Neural progenitor cell (in vitro differentiated cells): ENCODE measurements at regions not wholly inside any gene's neighbourhood (a gene's known extent, or its start where the extent isn't known, plus 50 kb on each side); places are given as distances from the start of the nearest gene placed in this dataset.

Experiments used
- DNase-seq: peaks from one replicate; pipeline ENCODE4 v3.0.0-alpha.2; 2016; ENCODE audit warnings: low spot score
- H2AFZ ChIP-seq: fragments of 200-600 bp; sonication (generic); replicated peaks from 2 replicates; pipeline ENCODE4 v1.6.1; 2016; ENCODE audit warnings: antibody characterized with exemption
- H3F3A ChIP-seq: fragments of 200-600 bp; sonication (generic); 2 replicates; pipeline ENCODE4 v1.6.1; 2016; ENCODE audit warnings: antibody characterized with exemption, low read depth
- H3K27ac ChIP-seq: fragments of 200-600 bp; sonication (generic); 2 replicates; pipeline ENCODE4 v1.5.1; 2016; ENCODE audit warnings: mild to moderate bottlenecking
- H3K27me3 ChIP-seq: fragments of 200-600 bp; sonication (generic); 2 replicates; pipeline ENCODE4 v1.6.1; 2016; ENCODE audit warnings: mild to moderate bottlenecking, moderate library complexity
- H3K36me3 ChIP-seq: fragments of 200-600 bp; sonication (generic); 2 replicates; pipeline ENCODE4 v1.5.1; 2016
- H3K4me1 ChIP-seq: fragments of 200-600 bp; sonication (generic); 2 replicates; pipeline ENCODE4 v1.6.1; 2016; ENCODE audit warnings: mixed run types
- H3K4me2 ChIP-seq: fragments of 200-600 bp; sonication (generic); 2 replicates; pipeline ENCODE4 v1.6.1; 2016
- H3K4me3 ChIP-seq: fragments of 200-600 bp; sonication (generic); 2 replicates; pipeline ENCODE4 v1.5.1; 2016
- H3K79me2 ChIP-seq: fragments of 200-600 bp; sonication (generic); 2 replicates; pipeline ENCODE4 v1.6.1; 2016; ENCODE audit warnings: low read depth
- H3K9ac ChIP-seq: fragments of 200-600 bp; sonication (generic); 2 replicates; pipeline ENCODE4 v1.6.1; 2016
- H3K9me3 ChIP-seq: fragments of 200-600 bp; sonication (generic); 2 replicates; pipeline ENCODE4 v1.5.1; 2016; ENCODE audit warnings: low read depth
- H4K20me1 ChIP-seq: fragments of 200-600 bp; sonication (generic); 2 replicates; pipeline ENCODE4 v1.6.1; 2016; ENCODE audit warnings: low read depth
- H3K27ac Mint-ChIP-seq: 3 replicates; pipeline ENCODE4 v1.8.0; 2021; ENCODE audit warnings: mixed read lengths
- H3K27me3 Mint-ChIP-seq: 2 replicates; pipeline ENCODE4 v1.8.0; 2022; ENCODE audit warnings: low read depth, mild to moderate bottlenecking, inconsistent platforms, moderate library complexity, mixed read lengths; ENCODE audit not compliant: insufficient read depth
- H3K36me3 Mint-ChIP-seq: 3 replicates; pipeline ENCODE4 v1.8.0; 2021; ENCODE audit warnings: mixed read lengths
- H3K4me1 Mint-ChIP-seq: 3 replicates; pipeline ENCODE4 v1.8.0; 2021; ENCODE audit warnings: mixed read lengths
- H3K4me3 Mint-ChIP-seq: 3 replicates; pipeline ENCODE4 v1.8.0; 2021; ENCODE audit warnings: mild to moderate bottlenecking, moderate library complexity, mixed read lengths
- H3K9me3 Mint-ChIP-seq: 3 replicates; pipeline ENCODE4 v1.8.0; 2020; ENCODE audit warnings: mixed read lengths
- CTCF ChIP-seq: fragments of 200-600 bp; sonication (generic); IDR thresholded peaks from 2 replicates; pipeline ENCODE4 v1.5.1; 2017; ENCODE audit warnings: antibody characterized with exemption, mild to moderate bottlenecking
- EZH2 ChIP-seq: fragments of 200-600 bp; sonication (generic); IDR thresholded peaks from 2 replicates; pipeline ENCODE4 v1.6.1; 2017; ENCODE audit warnings: antibody characterized with exemption, mild to moderate bottlenecking, moderate library complexity
- EZH2phosphoT487 ChIP-seq: fragments of 200-600 bp; sonication (generic); IDR thresholded peaks from 2 replicates; pipeline ENCODE4 v1.6.1; 2017; ENCODE audit warnings: antibody characterized with exemption

- DNase-seq = no peak
- no peak overlapping the region for H3K4me3 ChIP-seq
- H3K9ac ChIP-seq = no peak overlapping the region
- no peaks in the 10 kb centered on the region for H3K36me3 ChIP-seq
- H3K4me1 ChIP-seq = no peaks in the 10 kb centered on the region
- H3K27me3 ChIP-seq = no peaks in the 10 kb centered on the region
- Mint-ChIP-seq H3K9me3 (peaks cover 2% of the 10 kb centered on the region), H3K27me3 (peaks cover 3% of the 10 kb centered on the region), H3K27ac (no peak overlapping the region), H3K4me1 (peaks cover 7% of the 10 kb centered on the region), H3K4me3 (no peak overlapping the region), H3K36me3 (no peaks in the 10 kb centered on the region)
- no peak overlapping the region for H3K4me2 ChIP-seq
- TF ChIP-seq CTCF (no peak), EZH2phosphoT487 (no peak), EZH2 (no peak)
- H3K9me3 ChIP-seq = no peaks in the 10 kb centered on the region
- H3F3A ChIP-seq = no peaks in the 10 kb centered on the region
- H3K27ac ChIP-seq = no peak overlapping the region
- H2AFZ ChIP-seq = no peak overlapping the region
- H4K20me1 ChIP-seq = no peaks in the 10 kb centered on the region
- no peaks in the 10 kb centered on the region for H3K79me2 ChIP-seq
Measured at GRCh38 chr1:14303011-14303410, 295.5 kb upstream of the KAZN start.

- H3F3A ChIP-seq = no peaks in the 10 kb centered on the region
- Mint-ChIP-seq H3K36me3 (no peaks in the 10 kb centered on the region), H3K9me3 (peaks cover 2% of the 10 kb centered on the region), H3K27me3 (peaks cover 3% of the 10 kb centered on the region), H3K27ac (no peak overlapping the region), H3K4me1 (peaks cover 5% of the 10 kb centered on the region), H3K4me3 (no peak overlapping the region)
- no peak for DNase-seq
- no peak overlapping the region for H3K27ac ChIP-seq
- no peak overlapping the region for H3K4me3 ChIP-seq
- H3K4me1 ChIP-seq = no peaks in the 10 kb centered on the region
- no peak overlapping the region for H3K4me2 ChIP-seq
- no peak overlapping the region for H3K9ac ChIP-seq
- no peak overlapping the region for H2AFZ ChIP-seq
- H3K79me2 ChIP-seq = no peaks in the 10 kb centered on the region
- no peaks in the 10 kb centered on the region for H4K20me1 ChIP-seq
- H3K36me3 ChIP-seq = no peaks in the 10 kb centered on the region
- no peaks in the 10 kb centered on the region for H3K9me3 ChIP-seq
- H3K27me3 ChIP-seq = no peaks in the 10 kb centered on the region
- TF ChIP-seq CTCF (no peak), EZH2 (no peak), EZH2phosphoT487 (no peak)
Measured at GRCh38 chr1:14304381-14304865, 294.1 kb upstream of the KAZN start.

- no peak for DNase-seq
- no peak for TF ChIP-seq EZH2
- no peak for TF ChIP-seq EZH2phosphoT487
- TF ChIP-seq CTCF = no peak
- Mint-ChIP-seq H3K4me1 (peaks cover 2% of the 10 kb centered on the region), H3K4me3 (no peak overlapping the region), H3K36me3 (no peaks in the 10 kb centered on the region), H3K9me3 (peaks cover 3% of the 10 kb centered on the region), H3K27me3 (peaks cover 5% of the 10 kb centered on the region), H3K27ac (no peak overlapping the region)
- Histone ChIP-seq H3K36me3 (no peaks in the 10 kb centered on the region), H3K4me3 (no peak overlapping the region), H3K79me2 (no peaks in the 10 kb centered on the region), H3K9ac (no peak overlapping the region), H3K9me3 (no peaks in the 10 kb centered on the region), H3K27ac (no peak overlapping the region), H3K4me1 (no peaks in the 10 kb centered on the region), H3K4me2 (no peak overlapping the region), H4K20me1 (no peaks in the 10 kb centered on the region), H3F3A (no peaks in the 10 kb centered on the region), H2AFZ (no peak overlapping the region), H3K27me3 (no peaks in the 10 kb centered on the region)
Measured at GRCh38 chr1:14308460-14308859, 290.0 kb upstream of the KAZN start.
